ENCODE measurements at regions not wholly inside any gene's neighbourhood (a gene's known extent, or its start where the extent isn't known, plus 50 kb on each side); places are given as distances from the start of the nearest gene placed in this dataset.

DNA sequence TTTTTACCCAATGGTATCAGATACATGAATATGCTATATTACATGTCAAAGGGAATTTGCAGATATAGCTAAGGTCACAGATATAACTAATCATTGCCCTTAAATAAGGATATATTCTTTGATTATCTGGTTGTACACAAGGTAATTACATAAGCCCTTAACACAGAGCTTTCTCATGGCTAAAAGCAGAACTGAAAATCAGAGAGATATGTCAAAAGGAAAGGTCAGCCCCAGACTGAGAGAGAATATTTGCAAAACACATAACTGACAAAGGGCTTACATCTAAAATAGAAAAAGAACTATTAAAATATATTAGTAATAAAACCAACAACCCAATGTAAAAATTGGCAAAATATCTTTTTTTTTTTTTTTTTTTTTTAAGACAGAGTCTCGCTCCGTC is 1029.5 kb upstream of the LRRN3 start:
- TF ChIP-seq, protein P1, sequence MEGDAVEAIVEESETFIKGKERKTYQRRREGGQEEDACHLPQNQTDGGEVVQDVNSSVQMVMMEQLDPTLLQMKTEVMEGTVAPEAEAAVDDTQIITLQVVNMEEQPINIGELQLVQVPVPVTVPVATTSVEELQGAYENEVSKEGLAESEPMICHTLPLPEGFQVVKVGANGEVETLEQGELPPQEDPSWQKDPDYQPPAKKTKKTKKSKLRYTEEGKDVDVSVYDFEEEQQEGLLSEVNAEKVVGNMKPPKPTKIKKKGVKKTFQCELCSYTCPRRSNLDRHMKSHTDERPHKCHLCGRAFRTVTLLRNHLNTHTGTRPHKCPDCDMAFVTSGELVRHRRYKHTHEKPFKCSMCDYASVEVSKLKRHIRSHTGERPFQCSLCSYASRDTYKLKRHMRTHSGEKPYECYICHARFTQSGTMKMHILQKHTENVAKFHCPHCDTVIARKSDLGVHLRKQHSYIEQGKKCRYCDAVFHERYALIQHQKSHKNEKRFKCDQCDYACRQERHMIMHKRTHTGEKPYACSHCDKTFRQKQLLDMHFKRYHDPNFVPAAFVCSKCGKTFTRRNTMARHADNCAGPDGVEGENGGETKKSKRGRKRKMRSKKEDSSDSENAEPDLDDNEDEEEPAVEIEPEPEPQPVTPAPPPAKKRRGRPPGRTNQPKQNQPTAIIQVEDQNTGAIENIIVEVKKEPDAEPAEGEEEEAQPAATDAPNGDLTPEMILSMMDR (IDR thresholded peaks at IDR 0.05; ENCODE audit: low read length), result no peak
- no peak for TF ChIP-seq EZH2phosphoT487 (IDR thresholded peaks at IDR 0.05; ENCODE audit: low read length)

Measured in MM.1S (cell line).